Trophoblast cell (in vitro differentiated cells and primary cell): ENCODE measurements at regions not wholly inside any gene's neighbourhood (a gene's known extent, or its start where the extent isn't known, plus 50 kb on each side); places are given as distances from the start of the nearest gene placed in this dataset.

ENCODE experiments used
- DNase-seq, 2 donors: peaks; one replicate each; pipeline ENCODE4 v3.0.0-alpha.2; 2016
- H2AFZ ChIP-seq: 2 replicates; pipeline ENCODE4 v1.6.1; 2013; ENCODE audit warnings: low read length, moderate library complexity, mild to moderate bottlenecking; ENCODE audit not compliant: insufficient read depth, poor library complexity
- H2AK5ac ChIP-seq: 2 replicates; pipeline ENCODE4 v1.6.1; 2013; ENCODE audit warnings: mild to moderate bottlenecking, low read length
- H2BK120ac ChIP-seq: 2 replicates; pipeline ENCODE4 v1.6.1; 2013; ENCODE audit warnings: low read length, mild to moderate bottlenecking, moderate library complexity; ENCODE audit not compliant: insufficient read depth, poor library complexity
- H2BK12ac ChIP-seq: 2 replicates; pipeline ENCODE4 v1.6.1; 2013; ENCODE audit warnings: mild to moderate bottlenecking, low read length, moderate library complexity
- H2BK5ac ChIP-seq: 2 replicates; pipeline ENCODE4 v1.6.1; 2013; ENCODE audit warnings: low read length, low read depth, moderate library complexity, mild to moderate bottlenecking; ENCODE audit not compliant: poor library complexity
- H3K14ac ChIP-seq: 2 replicates; pipeline ENCODE4 v1.6.1; 2013; ENCODE audit warnings: mild to moderate bottlenecking, low read length
- H3K18ac ChIP-seq: 2 replicates; pipeline ENCODE4 v1.6.1; 2013; ENCODE audit warnings: mild to moderate bottlenecking, low read length
- H3K23ac ChIP-seq: 2 replicates; pipeline ENCODE4 v1.6.1; 2013; ENCODE audit warnings: low read length
- H3K27ac ChIP-seq: 2 replicates; pipeline ENCODE4 v1.5.1; 2013; ENCODE audit warnings: low read depth, mild to moderate bottlenecking, inconsistent platforms, low read length, moderate library complexity
- H3K27me3 ChIP-seq: 2 replicates; pipeline ENCODE4 v1.6.1; 2013; ENCODE audit warnings: inconsistent platforms, mild to moderate bottlenecking, low read length, moderate library complexity; ENCODE audit not compliant: insufficient read depth
- H3K36me3 ChIP-seq, 2 experiments: 1 replicate in 1 of 2; 2 replicates in 1 of 2; pipeline ENCODE4 v1.6.1; 2013; ENCODE audit warnings: low read length in 2 of 2, mild to moderate bottlenecking in 2 of 2, moderate library complexity in 1 of 2; ENCODE audit not compliant: insufficient read depth in 2 of 2, control insufficient read depth in 1 of 2
- H3K4ac ChIP-seq: 2 replicates; pipeline ENCODE4 v1.6.1; 2013; ENCODE audit warnings: low read depth, mild to moderate bottlenecking, low read length, moderate library complexity
- H3K4me1 ChIP-seq, 2 experiments: 1 replicate in 1 of 2; 2 replicates in 1 of 2; pipeline ENCODE4 v1.6.1; 2013; ENCODE audit warnings: low read length in 2 of 2, mild to moderate bottlenecking in 2 of 2, moderate library complexity in 1 of 2; ENCODE audit not compliant: insufficient read depth in 2 of 2, control insufficient read depth in 1 of 2
- H3K4me2 ChIP-seq: 2 replicates; pipeline ENCODE4 v1.6.1; 2013; ENCODE audit warnings: inconsistent platforms, mild to moderate bottlenecking, low read length, moderate library complexity
- H3K4me3 ChIP-seq: 2 replicates; pipeline ENCODE4 v1.5.1; 2013; ENCODE audit warnings: mild to moderate bottlenecking, low read depth, low read length, inconsistent platforms
- H3K79me1 ChIP-seq: one replicate; pipeline ENCODE4 v1.6.1; 2013; ENCODE audit warnings: low read length
- H3K79me2 ChIP-seq: 2 replicates; pipeline ENCODE4 v1.6.1; 2013; ENCODE audit warnings: low read length, mild to moderate bottlenecking; ENCODE audit not compliant: control insufficient read depth, insufficient read depth, poor library complexity
- H3K9ac ChIP-seq: 2 replicates; pipeline ENCODE4 v1.6.1; 2013; ENCODE audit warnings: mild to moderate bottlenecking, low read length
- H3K9me3 ChIP-seq: 2 replicates; pipeline ENCODE4 v1.6.1; 2013; ENCODE audit warnings: low read depth, mild to moderate bottlenecking, control low read depth, inconsistent platforms, low read length; ENCODE audit not compliant: insufficient read depth
- H4K12ac ChIP-seq: 2 replicates; pipeline ENCODE4 v1.6.1; 2013; ENCODE audit warnings: low read depth, mild to moderate bottlenecking, low read length, moderate library complexity
- H4K8ac ChIP-seq: 2 replicates; pipeline ENCODE4 v1.6.1; 2013; ENCODE audit warnings: low read depth, mild to moderate bottlenecking, low read length, moderate library complexity
- H4K91ac ChIP-seq: one replicate; pipeline ENCODE4 v1.6.1; 2013; ENCODE audit warnings: low read depth, mild to moderate bottlenecking, low read length, moderate library complexity
- WGBS: extraction: QIAGEN DNeasy Blood & Tissue Kit; methylation state at CpG from one replicate; pipeline ENCODE4 v1.1.7; 2013; ENCODE audit warnings: missing lambda C conversion rate; ENCODE audit not compliant: insufficient read length, insufficient coverage; ENCODE audit errors: extremely low coverage; 5-methylcytosine and 5-hydroxymethylcytosine counted together

GRCh38 chr21:35402061-35402460 is 353.0 kb upstream of the RUNX1 start:
- Histone ChIP-seq H3K23ac (no peak overlapping the region), H3K4ac (no peak overlapping the region), H2AK5ac (no peak overlapping the region), H3K27me3 (no peaks in the 10 kb centered on the region), H3K14ac (no peak overlapping the region), H3K36me3 (no peaks in the 10 kb centered on the region), H3K9ac (no peak overlapping the region), H3K4me1 (peaks cover 4 to 8% of the 10 kb centered on the region in 2 experiments), H3K9me3 (no peaks in the 10 kb centered on the region), H3K4me3 (no peak overlapping the region), H3K79me2 (no peaks in the 10 kb centered on the region), H3K4me2 (no peak overlapping the region), H2BK120ac (no peak overlapping the region), H4K8ac (no peak overlapping the region), H4K91ac (no peak overlapping the region), H2BK5ac (no peak overlapping the region), H2BK12ac (no peak overlapping the region), H3K18ac (no peak overlapping the region), H3K27ac (no peak overlapping the region), H2AFZ (no peak overlapping the region), H4K12ac (no peak overlapping the region), H3K79me1 (no peaks in the 10 kb centered on the region)
- DNase-seq = no peak
- WGBS = no CpG with 5 or more reads among the region's 1 CpG

GRCh38 chr21:35401476-35401875 is 352.4 kb upstream of the RUNX1 start:
- no peak overlapping the region for H3K14ac ChIP-seq

GRCh38 chr21:35400233-35400939 is 351.3 kb upstream of the RUNX1 start:
- H3K4me2 ChIP-seq = no peak overlapping the region
- no peak overlapping the region for H3K4me3 ChIP-seq
- no peak overlapping the region for H3K14ac ChIP-seq
- H2AFZ ChIP-seq = no peak overlapping the region
- no peak overlapping the region for H3K9ac ChIP-seq
- H2BK12ac ChIP-seq = peak overlapping the region; percentile 84
- no CpG with 5 or more reads among the region's 8 CpGs for WGBS
- no peaks in the 10 kb centered on the region for H3K79me2 ChIP-seq
- no peak overlapping the region for H3K23ac ChIP-seq
- H2BK5ac ChIP-seq = no peak overlapping the region
- H3K4me1 ChIP-seq = peaks cover 4 to 8% of the 10 kb centered on the region in 2 experiments
- H3K36me3 ChIP-seq = no peaks in the 10 kb centered on the region
- H4K91ac ChIP-seq = peak overlapping the region; percentile 13
- peaks cover 2% of the 10 kb centered on the region for H3K79me1 ChIP-seq
- DNase-seq = peak; percentile 33 to 80
- H3K18ac ChIP-seq = no peak overlapping the region
- H3K4ac ChIP-seq = no peak overlapping the region
- H3K27me3 ChIP-seq = no peaks in the 10 kb centered on the region
- peak overlapping the region; percentile 36 for H2BK120ac ChIP-seq
- no peak overlapping the region for H4K12ac ChIP-seq
- no peak overlapping the region for H3K27ac ChIP-seq
- H3K9me3 ChIP-seq = no peaks in the 10 kb centered on the region
- H2AK5ac ChIP-seq = peak overlapping the region; percentile 53
- no peak overlapping the region for H4K8ac ChIP-seq

More at GRCh38 chr21:35401476-35401875, 352.4 kb upstream of the RUNX1 start:
- Histone ChIP-seq H3K4me1 (peaks cover 4 to 8% of the 10 kb centered on the region in 2 experiments), H2BK12ac (no peak overlapping the region), H4K12ac (no peak overlapping the region), H2BK5ac (no peak overlapping the region), H3K4ac (no peak overlapping the region), H4K91ac (no peak overlapping the region), H4K8ac (no peak overlapping the region), H3K4me3 (no peak overlapping the region), H2AFZ (no peak overlapping the region), H2AK5ac (no peak overlapping the region), H3K36me3 (no peaks in the 10 kb centered on the region), H3K9ac (no peak overlapping the region), H3K18ac (no peak overlapping the region), H3K27ac (no peak overlapping the region), H3K79me1 (no peaks in the 10 kb centered on the region), H3K4me2 (no peak overlapping the region), H3K27me3 (no peaks in the 10 kb centered on the region), H2BK120ac (no peak overlapping the region), H3K23ac (no peak overlapping the region), H3K79me2 (no peaks in the 10 kb centered on the region), H3K9me3 (no peaks in the 10 kb centered on the region)
- no peak for DNase-seq
- no CpG with 5 or more reads among the region's 4 CpGs for WGBS

GRCh38 chr21:35399706-35400105 is 350.6 kb upstream of the RUNX1 start:
- H3K9me3 ChIP-seq = no peaks in the 10 kb centered on the region
- H4K91ac ChIP-seq = no peak overlapping the region
- no peak overlapping the region for H3K4ac ChIP-seq
- H2AFZ ChIP-seq = no peak overlapping the region
- H3K4me1 ChIP-seq = peaks cover 4 to 8% of the 10 kb centered on the region in 2 experiments
- H3K18ac ChIP-seq = no peak overlapping the region
- H3K27me3 ChIP-seq = no peaks in the 10 kb centered on the region
- H3K79me2 ChIP-seq = no peaks in the 10 kb centered on the region
- H4K12ac ChIP-seq = no peak overlapping the region
- no peak overlapping the region for H2AK5ac ChIP-seq
- H2BK120ac ChIP-seq = no peak overlapping the region
- no peak overlapping the region for H2BK5ac ChIP-seq
- H3K79me1 ChIP-seq = peaks cover 2% of the 10 kb centered on the region
- no peak overlapping the region for H3K27ac ChIP-seq
- H3K23ac ChIP-seq = no peak overlapping the region
- H2BK12ac ChIP-seq = no peak overlapping the region
- no peak for DNase-seq
- no peak overlapping the region for H3K14ac ChIP-seq
- H3K4me3 ChIP-seq = no peak overlapping the region
- H3K36me3 ChIP-seq = no peaks in the 10 kb centered on the region
- no peak overlapping the region for H4K8ac ChIP-seq
- no peak overlapping the region for H3K4me2 ChIP-seq
- H3K9ac ChIP-seq = no peak overlapping the region
- WGBS = no CpG with 5 or more reads among the region's 5 CpGs
